HFF-Myc (cell line): ENCODE measurements at regions not wholly inside any gene's neighbourhood (a gene's known extent, or its start where the extent isn't known, plus 50 kb on each side); places are given as distances from the start of the nearest gene placed in this dataset.

ENCODE experiments used
- DNase-seq: peaks from one replicate; pipeline ENCODE4 v3.0.0-alpha.2; 2011; ENCODE audit warnings: low read depth; ENCODE audit errors: extremely low read depth
- H3K4me3 ChIP-seq: replicated peaks from 2 replicates; pipeline ENCODE4 v1.5.1; 2011; ENCODE audit warnings: low read depth, mild to moderate bottlenecking, control low read depth, low read length
- CTCF ChIP-seq: IDR thresholded peaks from 2 replicates; pipeline ENCODE4 v1.5.1; 2012; ENCODE audit warnings: mild to moderate bottlenecking, low read depth, low read length, control low read depth; ENCODE audit errors: missing control alignments

- no peak for TF ChIP-seq CTCF
- DNase-seq = no peak
- H3K4me3 ChIP-seq = no peak overlapping the region
Observed at GRCh38 chr3:59320080-59320479, 270.3 kb upstream of the CFAP20DC start.

- DNase-seq = no peak
- no peak for TF ChIP-seq CTCF
- no peak overlapping the region for H3K4me3 ChIP-seq
Observed at GRCh38 chr3:59319442-59319841, 269.6 kb upstream of the CFAP20DC start.

GRCh38 chr3:59318881-59319280, 269.1 kb upstream of the CFAP20DC start:
- no peak for DNase-seq
- H3K4me3 ChIP-seq = no peak overlapping the region
- no peak for TF ChIP-seq CTCF

- no peak for DNase-seq
- H3K4me3 ChIP-seq = no peak overlapping the region
- TF ChIP-seq CTCF = no peak
Observed at GRCh38 chr3:59317386-59317785, 267.6 kb upstream of the CFAP20DC start.

- H3K4me3 ChIP-seq = no peak overlapping the region
- no peak for DNase-seq
- TF ChIP-seq CTCF = no peak
Observed at GRCh38 chr3:59316688-59317275, 267.0 kb upstream of the CFAP20DC start.

GRCh38 chr3:59313365-59313764, 263.5 kb upstream of the CFAP20DC start:
- no peak for DNase-seq
- peak; percentile 51 for TF ChIP-seq CTCF
- no peak overlapping the region for H3K4me3 ChIP-seq

- no peak for TF ChIP-seq CTCF
- no peak for DNase-seq
Observed at GRCh38 chr3:59311231-59311630, 261.4 kb upstream of the CFAP20DC start.

More at GRCh38 chr3:59311231-59311630, 261.4 kb upstream of the CFAP20DC start:
- no peak overlapping the region for H3K4me3 ChIP-seq
